Colonic mucosa (tissue), 4 donors: ENCODE measurements at regions not wholly inside any gene's neighbourhood (a gene's known extent, or its start where the extent isn't known, plus 50 kb on each side); places are given as distances from the start of the nearest gene placed in this dataset.

Experiments
- DNase-seq: peaks from one replicate; pipeline ENCODE4 v3.0.0-alpha.2; 2020
- H3K27ac ChIP-seq: fragments of 200-600 bp; one replicate; pipeline ENCODE4 v1.8.0; 2021
- H3K27me3 ChIP-seq: fragments of 200-600 bp; one replicate; pipeline ENCODE4 v1.8.0; 2021
- H3K36me3 ChIP-seq: fragments of 200-600 bp; one replicate; pipeline ENCODE4 v1.8.0; 2021
- H3K4me1 ChIP-seq: fragments of 200-600 bp; one replicate; pipeline ENCODE4 v1.8.0; 2021; ENCODE audit warnings: mild to moderate bottlenecking
- H3K4me3 ChIP-seq: fragments of 200-600 bp; one replicate; pipeline ENCODE4 v1.8.0; 2021
- H3K9ac ChIP-seq, 2 donors: one replicate each; pipeline ENCODE4 v1.7.0; 2013; ENCODE audit warnings: control low read depth in 2 of 2, low read depth in 2 of 2, low read length in 2 of 2
- H3K9me3 ChIP-seq: fragments of 200-600 bp; one replicate; pipeline ENCODE4 v1.8.0; 2021
- intact Hi-C: fragments of 100-400 bp; cut with DNase I; formaldehyde crosslinking; loops from one replicate; pipeline ENCODE4 v1.14.1; 2022
- TF ChIP-seq, protein P1 (sequence below): fragments of 200-600 bp; IDR thresholded peaks from one replicate; pipeline ENCODE4 v1.8.0; 2022; ENCODE audit warnings: antibody characterized with exemption, mild to moderate bottlenecking
- donor health status: healthy.
- donor health status: DM: no; HTN: no; CAD: no.
- donor health status: DM: no; HTN: no; CAD: no.

DNA sequence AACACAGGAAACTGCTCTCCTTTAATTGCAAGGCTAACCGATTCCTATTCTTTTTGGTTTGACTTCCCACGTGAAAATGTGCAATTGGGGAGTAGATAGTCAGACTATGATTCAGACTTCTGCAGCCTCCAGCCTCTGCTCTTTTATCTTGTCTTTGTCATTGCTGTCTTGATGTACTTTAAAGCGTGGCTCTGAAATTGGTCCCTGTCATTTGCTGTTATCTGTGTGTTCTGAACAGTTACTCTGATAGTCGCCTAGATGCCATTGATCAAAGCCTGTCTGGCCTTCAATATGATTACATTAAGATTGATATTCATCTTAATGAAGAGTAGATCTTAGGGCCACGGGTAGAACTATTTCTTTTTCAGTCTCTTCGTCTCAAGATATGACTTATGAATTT is 799.2 kb downstream of the REEP3 start:
- H3K4me3 ChIP-seq: no peak overlapping the region
- no peaks in the 10 kb centered on the region for H3K36me3 ChIP-seq
- H3K4me1 ChIP-seq: no peaks in the 10 kb centered on the region
- intact Hi-C loops: no loop called here
- H3K9ac ChIP-seq: no peak overlapping the region
- H3K27me3 ChIP-seq: no peaks in the 10 kb centered on the region
- TF ChIP-seq, protein P1, sequence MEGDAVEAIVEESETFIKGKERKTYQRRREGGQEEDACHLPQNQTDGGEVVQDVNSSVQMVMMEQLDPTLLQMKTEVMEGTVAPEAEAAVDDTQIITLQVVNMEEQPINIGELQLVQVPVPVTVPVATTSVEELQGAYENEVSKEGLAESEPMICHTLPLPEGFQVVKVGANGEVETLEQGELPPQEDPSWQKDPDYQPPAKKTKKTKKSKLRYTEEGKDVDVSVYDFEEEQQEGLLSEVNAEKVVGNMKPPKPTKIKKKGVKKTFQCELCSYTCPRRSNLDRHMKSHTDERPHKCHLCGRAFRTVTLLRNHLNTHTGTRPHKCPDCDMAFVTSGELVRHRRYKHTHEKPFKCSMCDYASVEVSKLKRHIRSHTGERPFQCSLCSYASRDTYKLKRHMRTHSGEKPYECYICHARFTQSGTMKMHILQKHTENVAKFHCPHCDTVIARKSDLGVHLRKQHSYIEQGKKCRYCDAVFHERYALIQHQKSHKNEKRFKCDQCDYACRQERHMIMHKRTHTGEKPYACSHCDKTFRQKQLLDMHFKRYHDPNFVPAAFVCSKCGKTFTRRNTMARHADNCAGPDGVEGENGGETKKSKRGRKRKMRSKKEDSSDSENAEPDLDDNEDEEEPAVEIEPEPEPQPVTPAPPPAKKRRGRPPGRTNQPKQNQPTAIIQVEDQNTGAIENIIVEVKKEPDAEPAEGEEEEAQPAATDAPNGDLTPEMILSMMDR: no peak
- no peaks in the 10 kb centered on the region for H3K9me3 ChIP-seq
- no peak for DNase-seq
- H3K27ac ChIP-seq: no peak overlapping the region

DNA sequence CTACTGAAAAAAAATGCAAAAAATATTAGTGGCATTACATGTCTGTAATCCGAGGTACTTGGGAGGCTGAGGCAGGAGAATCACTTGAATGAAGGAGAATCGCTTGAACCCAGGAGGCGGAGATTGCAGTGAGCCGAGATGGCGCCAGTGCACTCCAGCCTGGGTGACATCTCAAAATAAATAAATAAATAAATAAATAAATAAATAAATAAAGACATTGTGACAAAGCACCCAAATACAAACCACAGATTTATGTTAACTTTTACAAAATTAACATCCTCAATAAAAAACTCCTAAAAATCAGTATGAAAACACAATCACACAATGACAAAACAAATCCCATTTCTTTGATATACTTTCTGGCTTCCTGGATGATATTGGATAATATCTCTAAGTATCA is 808.3 kb downstream of the REEP3 start:
- TF ChIP-seq, protein P1: no peak
- intact Hi-C loops: no loop called here

DNA sequence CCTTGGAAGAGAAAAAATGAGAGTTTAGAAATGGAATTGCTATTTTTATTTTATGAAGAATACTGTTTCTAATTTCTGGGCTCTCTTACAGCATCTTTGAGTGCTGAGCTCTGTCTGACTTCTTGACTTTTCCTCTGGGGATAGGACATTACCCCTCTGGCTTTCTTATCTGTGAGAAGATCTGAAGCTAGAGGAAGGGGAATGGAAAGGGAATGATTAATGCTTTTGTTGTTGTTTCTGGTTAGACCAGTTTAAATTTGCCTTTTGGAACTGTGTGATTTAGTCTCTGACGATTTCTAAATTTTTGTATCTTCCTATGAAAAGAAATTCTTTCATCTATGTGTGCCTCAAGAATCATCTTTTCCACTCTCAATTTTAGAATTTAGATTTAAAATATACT is 811.4 kb downstream of the REEP3 start:
- Histone ChIP-seq H3K9ac (no peak overlapping the region), H3K27me3 (no peaks in the 10 kb centered on the region), H3K27ac (no peak overlapping the region), H3K36me3 (no peaks in the 10 kb centered on the region), H3K4me1 (no peaks in the 10 kb centered on the region), H3K4me3 (no peak overlapping the region), H3K9me3 (no peaks in the 10 kb centered on the region)
- intact Hi-C loops: no loop called here
- TF ChIP-seq, protein P1: no peak
- DNase-seq: no peak

More for the DNA sequence above, 808.3 kb downstream of the REEP3 start:
- H3K4me3 ChIP-seq: no peak overlapping the region
- no peaks in the 10 kb centered on the region for H3K4me1 ChIP-seq
- no peaks in the 10 kb centered on the region for H3K9me3 ChIP-seq
- no peak overlapping the region for H3K27ac ChIP-seq
- H3K36me3 ChIP-seq: no peaks in the 10 kb centered on the region
- H3K9ac ChIP-seq: no peak overlapping the region
- no peak for DNase-seq
- no peaks in the 10 kb centered on the region for H3K27me3 ChIP-seq

DNA sequence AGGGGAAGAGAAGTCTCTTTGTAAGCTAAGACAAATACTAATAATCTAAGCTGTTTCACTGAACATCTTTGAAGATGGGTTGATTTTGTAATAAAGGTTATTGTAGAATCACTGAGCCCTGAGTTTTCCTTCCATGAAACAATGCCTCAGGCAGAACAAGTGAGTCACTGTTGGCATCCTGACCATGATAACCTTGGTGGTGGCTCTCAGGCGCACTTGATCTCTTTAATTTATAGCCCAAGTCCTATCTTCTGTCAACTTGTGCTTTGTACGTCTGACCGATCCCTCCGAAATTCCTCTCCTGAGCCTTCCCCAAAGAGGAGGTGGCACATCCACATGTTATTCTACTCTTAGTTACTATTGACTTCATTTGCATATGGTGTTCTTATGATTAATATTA is 812.9 kb downstream of the REEP3 start:
- intact Hi-C loops: no loop called here
- no peaks in the 10 kb centered on the region for H3K36me3 ChIP-seq
- DNase-seq: no peak
- H3K9ac ChIP-seq: no peak overlapping the region
- H3K27me3 ChIP-seq: no peaks in the 10 kb centered on the region
- TF ChIP-seq, protein P1: no peak
- no peak overlapping the region for H3K27ac ChIP-seq
- H3K9me3 ChIP-seq: no peaks in the 10 kb centered on the region
- H3K4me3 ChIP-seq: no peak overlapping the region
- H3K4me1 ChIP-seq: no peaks in the 10 kb centered on the region

DNA sequence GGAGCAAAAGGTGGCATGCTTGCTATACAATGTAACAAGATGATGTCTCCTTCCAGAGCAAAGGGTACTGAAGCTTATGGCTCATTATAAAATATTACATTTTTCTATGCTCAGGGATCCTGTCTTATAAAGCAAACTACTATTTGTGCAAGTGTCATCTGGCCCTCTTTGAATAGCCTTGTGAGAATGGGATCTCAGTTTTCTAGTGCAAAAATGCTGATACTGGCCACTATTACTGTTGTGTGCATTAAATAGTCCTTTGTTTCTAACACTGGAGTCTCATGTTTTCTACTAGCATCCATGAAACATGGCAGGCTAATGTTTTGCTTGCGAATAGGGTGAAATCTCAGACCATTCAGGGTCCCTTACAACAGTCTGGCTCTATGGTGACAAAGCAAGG is 823.0 kb downstream of the REEP3 start:
- Histone ChIP-seq H3K4me3 (no peak overlapping the region), H3K9ac (no peak overlapping the region), H3K27ac (no peak overlapping the region), H3K9me3 (no peaks in the 10 kb centered on the region), H3K4me1 (no peaks in the 10 kb centered on the region), H3K27me3 (no peaks in the 10 kb centered on the region), H3K36me3 (no peaks in the 10 kb centered on the region)
- TF ChIP-seq, protein P1: no peak
- intact Hi-C loops: no loop called here
- DNase-seq: no peak

DNA sequence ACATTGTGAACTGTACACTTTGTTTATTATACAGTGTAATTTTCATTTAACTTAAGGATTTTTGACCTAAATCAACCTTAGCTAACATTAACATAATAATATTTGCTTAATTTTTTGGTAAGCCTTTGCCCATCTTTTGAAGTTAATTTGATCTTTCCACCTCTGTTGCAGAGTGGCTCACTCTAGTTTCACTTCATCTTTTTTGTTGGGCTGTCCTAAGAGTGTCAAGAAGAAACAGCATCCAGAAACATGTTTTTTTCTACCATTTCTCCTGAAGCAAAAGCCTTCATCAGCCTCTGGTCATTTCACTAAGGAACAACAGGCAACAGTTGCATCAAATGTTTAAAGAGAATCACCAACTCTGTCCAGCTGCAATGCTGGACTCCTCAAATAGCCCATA is 824.7 kb downstream of the REEP3 start:
- Histone ChIP-seq H3K9ac (no peak overlapping the region), H3K4me3 (no peak overlapping the region), H3K27me3 (no peaks in the 10 kb centered on the region), H3K27ac (no peak overlapping the region), H3K36me3 (no peaks in the 10 kb centered on the region), H3K4me1 (no peaks in the 10 kb centered on the region), H3K9me3 (no peaks in the 10 kb centered on the region)
- intact Hi-C loops: no loop called here
- DNase-seq: no peak
- TF ChIP-seq, protein P1: no peak
